HepG2 (cell line): ENCODE measurements at regions not wholly inside any gene's neighbourhood (a gene's known extent, or its start where the extent isn't known, plus 50 kb on each side); places are given as distances from the start of the nearest gene placed in this dataset.

Experiments used
- ATAC-seq: fragments of 200-7000 bp; cut with Tn5 transposase; 3 replicates; pipeline ENCODE4 v1.9.1; 2020; ENCODE audit warnings: mild to moderate bottlenecking, moderate library complexity
- BruUV-seq: library from RNA; stranded (reverse); fragments of 400-500 nt; replicated peaks from 2 replicates; lab custom pipeline; 2021; lab: Mats Ljungman, UMichigan
- CTCF ChIA-PET: fragments of 300-600 bp; formaldehyde crosslinking; extraction: SDS; loops from one replicate; lab custom pipeline; 2021; ENCODE audit warnings: low total read pairs, inconsistent platforms, low intra/inter-chr PET ratio; lab: Yijun Ruan, JAX
- POLR2A ChIA-PET: fragments of 350-600 bp; sonication (Branson Sonifier 250); formaldehyde crosslinking; loops from one replicate; lab custom pipeline; 2020; ENCODE audit warnings: antibody characterized with exemption, inconsistent platforms; lab: Yijun Ruan, JAX
- DNase-seq: peaks from one replicate; pipeline ENCODE4 v3.0.0-alpha.2; 2015; ENCODE audit warnings: low spot score
- FAIRE-seq: peaks from 3 replicates; lab custom pipeline; 2011; peaks lifted over from hg19 to GRCh38; lab: Jason Lieb, UNC
- H2AFZ ChIP-seq: one replicate; pipeline ENCODE4 v1.6.1; 2011; ENCODE audit warnings: low read length, inconsistent platforms
- H3K27ac ChIP-seq: fragments of 300-600 bp; 3 replicates; pipeline ENCODE4 v1.8.0; 2011; ENCODE audit warnings: mixed run types, mild to moderate bottlenecking, mixed read lengths, low read length, inconsistent platforms; ENCODE audit not compliant: insufficient read depth; ENCODE audit errors: extremely low read length
- H3K27me3 ChIP-seq, 2 experiments: fragments of 200-600 bp in 1 of 2; 2 replicates in 1 of 2; 3 replicates in 1 of 2; pipeline versions ENCODE4 v1.6.0 to v1.8.0; 2011; ENCODE audit warnings: low read length in 2 of 2, mild to moderate bottlenecking in 2 of 2, moderate library complexity in 2 of 2, inconsistent platforms in 1 of 2; ENCODE audit not compliant: insufficient read depth in 2 of 2, control insufficient read depth in 1 of 2
- H3K36me3 ChIP-seq, 2 experiments: fragments of 200-600 bp in 1 of 2; replicated peaks in 1 of 2; 2 replicates in 1 of 2; 3 replicates in 1 of 2; pipeline versions ENCODE4 v1.5.1 to v1.8.0; 2011; ENCODE audit warnings: low read length in 2 of 2, inconsistent platforms in 1 of 2; ENCODE audit not compliant: insufficient read depth in 2 of 2, control insufficient read depth in 1 of 2
- H3K4me1 ChIP-seq: 2 replicates; pipeline ENCODE4 v1.5.1; 2012; ENCODE audit warnings: low read length, inconsistent platforms; ENCODE audit not compliant: insufficient read depth
- H3K4me2 ChIP-seq: 2 replicates; pipeline ENCODE4 v1.6.0; 2011; ENCODE audit warnings: low read depth, low read length, inconsistent platforms
- H3K4me3 ChIP-seq, 3 experiments: fragments of 200-600 bp in 1 of 3; sonication (generic), shearing (Covaris generic) in 1 of 3; replicated peaks in 1 of 3; 2 replicates each; pipeline ENCODE4 v1.5.1; 2011 to 2016; ENCODE audit warnings: low read length in 3 of 3, inconsistent platforms in 2 of 3, low read depth in 2 of 3, mild to moderate bottlenecking in 2 of 3, control low read depth in 1 of 3, mixed read lengths in 1 of 3; ENCODE audit not compliant: insufficient read depth in 1 of 3
- H3K79me2 ChIP-seq: one replicate; pipeline ENCODE4 v1.6.1; 2011; ENCODE audit warnings: low read length, inconsistent platforms; ENCODE audit not compliant: insufficient read depth
- H3K9ac ChIP-seq: 2 replicates; pipeline ENCODE4 v1.6.0; 2011; ENCODE audit warnings: mild to moderate bottlenecking, low read depth, low read length, inconsistent platforms; ENCODE audit not compliant: insufficient read depth
- H3K9me3 ChIP-seq: 2 replicates; pipeline ENCODE4 v1.5.1; 2012; ENCODE audit warnings: mild to moderate bottlenecking, low read length
- H4K20me1 ChIP-seq: 2 replicates; pipeline ENCODE4 v1.6.0; 2011; ENCODE audit warnings: inconsistent platforms, mild to moderate bottlenecking, low read length, moderate library complexity; ENCODE audit not compliant: insufficient read depth
- ATF7-NPFF ChIP-seq: sonication (generic); formaldehyde crosslinking; IDR thresholded peaks from 2 replicates; pipeline ENCODE4 v1.8.1; 2023; ENCODE audit warnings: mild to moderate bottlenecking, low read depth, missing genetic modification reagents, moderate library complexity
- POGZ ChIP-seq: sonication (generic); formaldehyde crosslinking; IDR thresholded peaks from 2 replicates; pipeline ENCODE4 v1.4.0; 2020; ENCODE audit warnings: mild to moderate bottlenecking, missing genetic modification reagents
- ZBTB25 ChIP-seq: IDR thresholded peaks from 2 replicates; pipeline ENCODE4 v1.6.1; 2018; ENCODE audit warnings: missing genetic modification reagents
- WGBS: methylation state at CpG from one replicate; pipeline ENCODE4 v1.1.6; 2017; ENCODE audit warnings: low lambda C conversion rate; 5-methylcytosine and 5-hydroxymethylcytosine counted together
- in situ Hi-C: cut with HindIII; loops from 2 replicates; pipeline ENCODE4 v1.10.0; 2017; ENCODE audit warnings: low pct_unique_long_range_greater_than_20kb; ENCODE audit not compliant: extremely low pct_ligation_motif_present
- intact Hi-C: fragments of 100-400 bp; cut with micrococcal nuclease; formaldehyde crosslinking; loops from one replicate; pipeline ENCODE4 v1.10.0; 2022; ENCODE audit not compliant: unreplicated experiment
- TF ChIP-seq, protein P1 (sequence below): sonication (generic); formaldehyde crosslinking; IDR thresholded peaks from 2 replicates; pipeline ENCODE4 v1.5.0; 2020; ENCODE audit warnings: mild to moderate bottlenecking, missing genetic modification reagents

DNA sequence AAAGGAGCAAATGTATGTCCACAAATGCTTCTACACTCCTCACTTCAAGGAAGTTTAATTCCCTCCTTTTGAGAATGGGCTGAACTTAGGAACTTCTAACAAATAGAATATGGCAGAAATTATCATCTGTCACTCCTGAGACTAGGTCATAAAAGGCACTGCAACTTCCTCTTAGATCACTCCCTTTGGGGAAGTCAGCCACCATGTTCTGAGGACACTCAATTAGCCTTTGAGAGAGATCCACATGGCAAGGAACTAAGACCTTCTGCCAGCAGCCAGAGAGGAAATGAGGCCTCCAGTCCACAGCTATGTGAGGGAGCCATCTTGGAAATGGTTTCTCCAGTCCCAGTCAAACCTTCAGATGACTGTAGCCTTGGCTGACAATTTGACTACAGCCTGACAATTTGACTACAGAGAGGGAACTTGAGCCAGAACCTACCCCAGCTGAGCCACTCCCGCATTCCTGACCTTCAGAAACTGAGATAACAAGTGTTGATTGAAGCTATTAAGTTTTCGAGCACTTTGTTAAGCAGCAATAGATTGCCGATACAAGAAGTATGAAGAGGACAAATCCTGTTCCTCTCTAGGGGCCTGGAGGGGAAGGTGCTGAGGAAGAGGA is 113.4 kb upstream of the SEC14L1 start:
- intact Hi-C loops = no loop called here
- FAIRE-seq = no peak
- POLR2A ChIA-PET = no interaction called here

More for the DNA sequence above, 113.4 kb upstream of the SEC14L1 start:
- no TSS peak for BruUV-seq
- no peak for ATAC-seq
- no peaks in the 10 kb centered on the region for H3K36me3 ChIP-seq
- H3K27me3 ChIP-seq = peaks cover 0 to 15% of the 10 kb centered on the region in 2 experiments; a peak in 2 of 5 replicates
- H3K4me3 ChIP-seq = no peak overlapping the region
- no peak overlapping the region for H3K9ac ChIP-seq
- H3K9me3 ChIP-seq = peaks cover 8% of the 10 kb centered on the region; the same call in 1 of the 2 replicates
- no peaks in the 10 kb centered on the region for H4K20me1 ChIP-seq
- CTCF ChIA-PET = no interaction called here
- no peak for TF ChIP-seq ATF7-NPFF (CRISPR knock-in tag)
- TF ChIP-seq ZBTB25 (CRISPR knock-in tag) = no peak
- TF ChIP-seq POGZ (CRISPR knock-in tag) = no peak
- TF ChIP-seq, protein P1, sequence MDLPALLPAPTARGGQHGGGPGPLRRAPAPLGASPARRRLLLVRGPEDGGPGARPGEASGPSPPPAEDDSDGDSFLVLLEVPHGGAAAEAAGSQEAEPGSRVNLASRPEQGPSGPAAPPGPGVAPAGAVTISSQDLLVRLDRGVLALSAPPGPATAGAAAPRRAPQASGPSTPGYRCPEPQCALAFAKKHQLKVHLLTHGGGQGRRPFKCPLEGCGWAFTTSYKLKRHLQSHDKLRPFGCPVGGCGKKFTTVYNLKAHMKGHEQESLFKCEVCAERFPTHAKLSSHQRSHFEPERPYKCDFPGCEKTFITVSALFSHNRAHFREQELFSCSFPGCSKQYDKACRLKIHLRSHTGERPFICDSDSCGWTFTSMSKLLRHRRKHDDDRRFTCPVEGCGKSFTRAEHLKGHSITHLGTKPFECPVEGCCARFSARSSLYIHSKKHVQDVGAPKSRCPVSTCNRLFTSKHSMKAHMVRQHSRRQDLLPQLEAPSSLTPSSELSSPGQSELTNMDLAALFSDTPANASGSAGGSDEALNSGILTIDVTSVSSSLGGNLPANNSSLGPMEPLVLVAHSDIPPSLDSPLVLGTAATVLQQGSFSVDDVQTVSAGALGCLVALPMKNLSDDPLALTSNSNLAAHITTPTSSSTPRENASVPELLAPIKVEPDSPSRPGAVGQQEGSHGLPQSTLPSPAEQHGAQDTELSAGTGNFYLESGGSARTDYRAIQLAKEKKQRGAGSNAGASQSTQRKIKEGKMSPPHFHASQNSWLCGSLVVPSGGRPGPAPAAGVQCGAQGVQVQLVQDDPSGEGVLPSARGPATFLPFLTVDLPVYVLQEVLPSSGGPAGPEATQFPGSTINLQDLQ = no peak
- no peak overlapping the region for H3K27ac ChIP-seq
- no peak overlapping the region for H2AFZ ChIP-seq
- in situ Hi-C loops = no loop called here
- H3K4me1 ChIP-seq = no peaks in the 10 kb centered on the region
- no peaks in the 10 kb centered on the region for H3K79me2 ChIP-seq
- WGBS = 30% methylated on average over 3 of the region's 3 CpGs
- no peak for DNase-seq
- H3K4me2 ChIP-seq = no peak overlapping the region
